SU-DHL-6 (cell line): ENCODE measurements at regions not wholly inside any gene's neighbourhood (a gene's known extent, or its start where the extent isn't known, plus 50 kb on each side); places are given as distances from the start of the nearest gene placed in this dataset.

Experiments
- EZH2phosphoT487 ChIP-seq: fragments of 200-600 bp; sonication (generic), shearing (Covaris generic); conservative IDR thresholded peaks from 2 replicates; pipeline ENCODE4 v1.6.1; 2018; ENCODE audit warnings: mild to moderate bottlenecking, antibody characterized with exemption, low read length, moderate library complexity, mixed read lengths
- TF ChIP-seq, protein P1 (sequence below): fragments of 200-600 bp; sonication (generic); IDR thresholded peaks from one replicate; pipeline ENCODE4 v1.5.1; 2017; ENCODE audit warnings: antibody characterized with exemption, mild to moderate bottlenecking, low read length, moderate library complexity; ENCODE audit not compliant: insufficient read depth, poor library complexity, severe bottlenecking

DNA sequence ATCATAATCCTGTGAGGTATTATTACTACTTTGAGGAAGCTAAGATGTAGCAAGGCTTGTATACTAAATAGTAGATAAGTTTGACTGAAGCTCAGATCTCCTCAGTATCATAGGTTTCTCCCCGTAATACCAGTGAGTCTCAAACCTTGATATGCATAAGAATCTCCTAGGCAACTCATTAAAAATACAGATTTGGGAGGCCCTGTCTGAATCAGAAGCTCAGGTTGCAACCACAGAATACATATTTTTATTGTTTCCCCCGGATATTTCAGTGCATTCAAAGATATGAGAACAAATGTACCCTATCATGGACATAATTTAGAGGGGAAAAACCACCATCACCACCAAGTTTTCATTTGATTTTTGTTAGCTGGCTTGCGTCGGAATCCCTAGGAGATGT, 242.1 kb upstream of the C2CD4B start:
- TF ChIP-seq, protein P1, sequence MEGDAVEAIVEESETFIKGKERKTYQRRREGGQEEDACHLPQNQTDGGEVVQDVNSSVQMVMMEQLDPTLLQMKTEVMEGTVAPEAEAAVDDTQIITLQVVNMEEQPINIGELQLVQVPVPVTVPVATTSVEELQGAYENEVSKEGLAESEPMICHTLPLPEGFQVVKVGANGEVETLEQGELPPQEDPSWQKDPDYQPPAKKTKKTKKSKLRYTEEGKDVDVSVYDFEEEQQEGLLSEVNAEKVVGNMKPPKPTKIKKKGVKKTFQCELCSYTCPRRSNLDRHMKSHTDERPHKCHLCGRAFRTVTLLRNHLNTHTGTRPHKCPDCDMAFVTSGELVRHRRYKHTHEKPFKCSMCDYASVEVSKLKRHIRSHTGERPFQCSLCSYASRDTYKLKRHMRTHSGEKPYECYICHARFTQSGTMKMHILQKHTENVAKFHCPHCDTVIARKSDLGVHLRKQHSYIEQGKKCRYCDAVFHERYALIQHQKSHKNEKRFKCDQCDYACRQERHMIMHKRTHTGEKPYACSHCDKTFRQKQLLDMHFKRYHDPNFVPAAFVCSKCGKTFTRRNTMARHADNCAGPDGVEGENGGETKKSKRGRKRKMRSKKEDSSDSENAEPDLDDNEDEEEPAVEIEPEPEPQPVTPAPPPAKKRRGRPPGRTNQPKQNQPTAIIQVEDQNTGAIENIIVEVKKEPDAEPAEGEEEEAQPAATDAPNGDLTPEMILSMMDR, result no peak
- TF ChIP-seq EZH2phosphoT487, result no peak
